Right ventricle myocardium inferior (tissue), 1 donor: ENCODE measurements at regions not wholly inside any gene's neighbourhood (a gene's known extent, or its start where the extent isn't known, plus 50 kb on each side); places are given as distances from the start of the nearest gene placed in this dataset.

ENCODE experiments used
- ATAC-seq: fragments of 200-7000 bp; cut with Tn5 transposase; one replicate; pipeline ENCODE4 v1.9.1; 2020; ENCODE audit warnings: mild to moderate bottlenecking, moderate library complexity
- DNase-seq: peaks from one replicate; pipeline ENCODE4 v3.0.0; 2021; ENCODE audit errors: missing footprints
- intact Hi-C: fragments of 100-400 bp; cut with DNase I; formaldehyde crosslinking; loops from one replicate; pipeline ENCODE4 v1.11.0; 2022
- donor health status: DM: no; HTN: yes; CAD: no; lungs with severe emphysema.

GRCh38 chr2:240207661-240208060, 67.2 kb upstream of the OTOS start:
- intact Hi-C loops, result no loop called here
- DNase-seq (no peak), ATAC-seq (no peak)

GRCh38 chr2:240208096-240208495, 67.6 kb upstream of the OTOS start:
- ATAC-seq (no peak), DNase-seq (no peak)
- intact Hi-C loops, result no loop called here

GRCh38 chr2:240208631-240209211, 68.3 kb upstream of the OTOS start:
- ATAC-seq (no peak), DNase-seq (peak; percentile 55)
- intact Hi-C loops, result no loop called here

GRCh38 chr2:240209493-240209892, 69.0 kb upstream of the OTOS start:
- intact Hi-C loops, result no loop called here
- ATAC-seq (no peak), DNase-seq (peak; percentile 37)

- no peak for ATAC-seq
- DNase-seq, result peak; percentile 41
- intact Hi-C loops, result no loop called here
Measured at GRCh38 chr2:240210198-240210965, 69.9 kb upstream of the OTOS start.

- intact Hi-C loops, result no loop called here
- DNase-seq (no peak), ATAC-seq (no peak)
Measured at GRCh38 chr2:240211096-240211495, 70.6 kb upstream of the OTOS start.

GRCh38 chr2:240211598-240212424, 71.4 kb upstream of the OTOS start:
- no peak for ATAC-seq
- peak; percentile 60 for DNase-seq
- intact Hi-C loops, result no loop called here

- intact Hi-C loops, result no loop called here
- ATAC-seq, result no peak
- peak; percentile 39 for DNase-seq
Measured at GRCh38 chr2:240212425-240213225, 72.2 kb upstream of the OTOS start.

GRCh38 chr2:240213226-240213475, 72.7 kb upstream of the OTOS start:
- DNase-seq, result no peak
- no peak for ATAC-seq
- intact Hi-C loops, result no loop called here

GRCh38 chr2:240213476-240214421, 73.3 kb upstream of the OTOS start:
- DNase-seq (peak; percentile 53), ATAC-seq (no peak)
- intact Hi-C loops, result no loop called here

- ATAC-seq, result no peak
- peak; percentile 72 for DNase-seq
Measured at GRCh38 chr2:240214790-240215675, 74.6 kb upstream of the OTOS start.

GRCh38 chr2:240215676-240216051, 75.2 kb upstream of the OTOS start:
- intact Hi-C loops, result no loop called here
- ATAC-seq (no peak), DNase-seq (no peak)

More at GRCh38 chr2:240214790-240215675, 74.6 kb upstream of the OTOS start:
- intact Hi-C loops, result no loop called here

- ATAC-seq, result no peak
- intact Hi-C loops, result no loop called here
- no peak for DNase-seq
Measured at GRCh38 chr2:240216167-240216566, 75.7 kb upstream of the OTOS start.

- no peak for DNase-seq
- intact Hi-C loops, result no loop called here
- ATAC-seq, result no peak
Measured at GRCh38 chr2:240217431-240218301, 77.2 kb upstream of the OTOS start.

GRCh38 chr2:240219208-240219890, 78.9 kb upstream of the OTOS start:
- ATAC-seq, result no peak
- no peak for DNase-seq
- intact Hi-C loops, result no loop called here

GRCh38 chr2:240220371-240220770, 79.9 kb upstream of the OTOS start:
- ATAC-seq (no peak), DNase-seq (no peak)
- intact Hi-C loops, result no loop called here
